ENCODE measurements at regions not wholly inside any gene's neighbourhood (a gene's known extent, or its start where the extent isn't known, plus 50 kb on each side); places are given as distances from the start of the nearest gene placed in this dataset.

- H3K36me3 ChIP-seq (ENCODE audit: insufficient read depth, low read length) = no peaks in the 10 kb centered on the region
- WGBS = 89% methylated on average over 3 of the region's 3 CpGs
- H3K27me3 ChIP-seq (ENCODE audit: insufficient read depth, low read length) = no peaks in the 10 kb centered on the region
Measured at GRCh38 chr12:70045036-70045435, 198.2 kb upstream of the CNOT2 start.

GRCh38 chr12:70045514-70045913 lies 197.7 kb upstream of the CNOT2 start:
- no peaks in the 10 kb centered on the region for H3K36me3 ChIP-seq (ENCODE audit: insufficient read depth, low read length)
- H3K27me3 ChIP-seq (ENCODE audit: insufficient read depth, low read length) = no peaks in the 10 kb centered on the region
- H3K9me3 ChIP-seq (ENCODE audit: insufficient read depth, low read depth, low read length) = no peaks in the 10 kb centered on the region
- WGBS = 77% methylated on average over 4 of the region's 4 CpGs
- H3K9ac ChIP-seq (ENCODE audit: low read depth, low read length) = no peak overlapping the region
- H3K4me1 ChIP-seq (ENCODE audit: insufficient read depth, low read length) = no peaks in the 10 kb centered on the region
- no peak overlapping the region for H3K27ac ChIP-seq (ENCODE audit: low read depth, low read length)
- no peak overlapping the region for H3K4me3 ChIP-seq (ENCODE audit: low read length)

More at GRCh38 chr12:70045036-70045435, 198.2 kb upstream of the CNOT2 start:
- H3K4me1 ChIP-seq (ENCODE audit: insufficient read depth, low read length) = no peaks in the 10 kb centered on the region
- H3K27ac ChIP-seq (ENCODE audit: low read depth, low read length) = no peak overlapping the region
- H3K9ac ChIP-seq (ENCODE audit: low read depth, low read length) = no peak overlapping the region
- H3K4me3 ChIP-seq (ENCODE audit: low read length) = no peak overlapping the region
- no peaks in the 10 kb centered on the region for H3K9me3 ChIP-seq (ENCODE audit: insufficient read depth, low read depth, low read length)

DNA sequence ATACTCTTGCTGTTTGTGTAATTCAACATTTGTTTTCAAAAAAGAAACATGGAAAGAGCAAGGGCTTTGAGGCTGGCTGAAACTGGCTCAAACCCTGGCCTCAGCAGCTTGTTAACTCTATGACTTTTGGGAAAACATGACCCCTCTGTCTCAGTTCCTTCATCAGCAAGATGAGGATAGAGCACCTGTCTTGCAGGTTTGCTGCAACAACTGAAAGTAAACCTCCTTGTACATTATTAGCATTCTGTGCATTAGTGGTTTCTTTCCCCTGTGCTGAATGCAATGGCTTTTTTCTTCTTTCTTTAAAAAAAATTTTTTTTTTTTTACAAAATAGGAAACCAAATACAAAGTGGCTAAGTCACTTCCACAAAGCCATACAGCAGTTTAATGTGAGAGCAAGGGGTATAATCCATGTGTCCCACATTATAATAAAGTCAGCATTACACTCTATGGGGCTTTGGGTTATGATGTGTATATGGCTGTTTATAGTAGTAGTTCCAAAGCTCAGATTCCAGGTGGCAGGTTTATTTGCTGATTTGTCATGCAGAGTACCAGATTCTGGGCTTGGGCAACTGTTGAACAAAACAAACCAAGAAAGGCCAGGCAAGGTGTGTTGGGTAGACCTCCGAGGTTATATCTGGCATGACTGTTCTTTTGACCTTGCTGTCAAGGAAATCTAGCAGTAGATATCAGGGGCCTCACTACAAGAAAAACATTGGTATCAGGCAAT lies 194.5 kb upstream of the CNOT2 start:
- Histone ChIP-seq H3K4me3 (ENCODE audit: low read length) (no peak overlapping the region), H3K36me3 (ENCODE audit: insufficient read depth, low read length) (no peaks in the 10 kb centered on the region), H3K4me1 (ENCODE audit: insufficient read depth, low read length) (0 out of 2 replicates have a peak, but pooled peaks cover 2% of the 10 kb centered on the region), H3K9me3 (ENCODE audit: insufficient read depth, low read depth, low read length) (no peaks in the 10 kb centered on the region), H3K27me3 (ENCODE audit: insufficient read depth, low read length) (no peaks in the 10 kb centered on the region), H3K27ac (ENCODE audit: low read depth, low read length) (no peak overlapping the region), H3K9ac (ENCODE audit: low read depth, low read length) (no peak overlapping the region)
- WGBS = 97% methylated on average over 1 of the region's 1 CpG

- H3K9me3 ChIP-seq (ENCODE audit: insufficient read depth, low read depth, low read length) = no peaks in the 10 kb centered on the region
Measured at GRCh38 chr12:70049596-70050360, 193.5 kb upstream of the CNOT2 start.

GRCh38 chr12:70052476-70052875 lies 190.8 kb upstream of the CNOT2 start:
- H3K9ac ChIP-seq (ENCODE audit: low read depth, low read length) = no peak overlapping the region
- H3K36me3 ChIP-seq (ENCODE audit: insufficient read depth, low read length) = no peaks in the 10 kb centered on the region
- no peaks in the 10 kb centered on the region for H3K27me3 ChIP-seq (ENCODE audit: insufficient read depth, low read length)
- WGBS = 94% methylated on average over 1 of the region's 1 CpG
- 0 out of 2 replicates have a peak, but pooled peaks cover 2% of the 10 kb centered on the region for H3K4me1 ChIP-seq (ENCODE audit: insufficient read depth, low read length)
- H3K4me3 ChIP-seq (ENCODE audit: low read length) = no peak overlapping the region
- no peak overlapping the region for H3K27ac ChIP-seq (ENCODE audit: low read depth, low read length)
- no peaks in the 10 kb centered on the region for H3K9me3 ChIP-seq (ENCODE audit: insufficient read depth, low read depth, low read length)

More at GRCh38 chr12:70049596-70050360, 193.5 kb upstream of the CNOT2 start:
- H3K4me1 ChIP-seq (ENCODE audit: insufficient read depth, low read length) = 0 out of 2 replicates have a peak, but pooled peaks cover 2% of the 10 kb centered on the region
- no peak overlapping the region for H3K4me3 ChIP-seq (ENCODE audit: low read length)
- H3K27me3 ChIP-seq (ENCODE audit: insufficient read depth, low read length) = no peaks in the 10 kb centered on the region
- H3K9ac ChIP-seq (ENCODE audit: low read depth, low read length) = no peak overlapping the region
- no peaks in the 10 kb centered on the region for H3K36me3 ChIP-seq (ENCODE audit: insufficient read depth, low read length)
- 85% methylated on average over 5 of the region's 5 CpGs for WGBS
- H3K27ac ChIP-seq (ENCODE audit: low read depth, low read length) = no peak overlapping the region

DNA sequence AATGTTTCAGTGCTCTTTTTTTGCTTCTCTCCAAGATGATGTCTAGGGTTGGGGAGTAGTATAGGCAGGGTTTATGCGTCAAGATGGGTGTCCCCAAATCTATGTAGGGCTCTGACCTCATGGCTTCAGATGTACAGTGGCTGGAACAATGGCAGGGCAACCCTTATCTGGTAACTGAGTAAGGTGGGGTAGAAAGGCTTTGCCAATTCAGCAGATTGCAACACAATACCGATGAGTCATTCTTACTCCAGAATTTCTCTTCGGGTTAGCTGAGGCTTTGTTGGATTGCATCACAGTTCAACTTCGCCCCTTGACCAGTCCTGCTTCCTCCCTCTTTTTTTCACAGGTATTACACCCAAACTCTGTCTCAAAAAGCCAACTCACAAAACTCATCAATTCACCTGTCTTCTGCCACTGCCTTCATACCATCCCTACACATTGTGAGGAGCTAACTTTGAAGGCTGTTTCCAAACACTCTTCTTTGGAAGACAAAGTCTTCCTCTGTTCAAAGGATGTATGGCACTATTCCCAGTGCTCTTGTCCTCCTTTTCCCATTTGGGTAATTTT lies 190.2 kb upstream of the CNOT2 start:
- WGBS = 74% methylated on average over 4 of the region's 4 CpGs
- Histone ChIP-seq H3K36me3 (ENCODE audit: insufficient read depth, low read length) (no peaks in the 10 kb centered on the region), H3K9me3 (ENCODE audit: insufficient read depth, low read depth, low read length) (no peaks in the 10 kb centered on the region), H3K27ac (ENCODE audit: low read depth, low read length) (no peak overlapping the region), H3K9ac (ENCODE audit: low read depth, low read length) (no peak overlapping the region), H3K27me3 (ENCODE audit: insufficient read depth, low read length) (no peaks in the 10 kb centered on the region), H3K4me3 (ENCODE audit: low read length) (no peak overlapping the region), H3K4me1 (ENCODE audit: insufficient read depth, low read length) (0 out of 2 replicates have a peak, but pooled peaks cover 2% of the 10 kb centered on the region)

- Histone ChIP-seq H3K9me3 (ENCODE audit: insufficient read depth, low read depth, low read length) (no peaks in the 10 kb centered on the region), H3K9ac (ENCODE audit: low read depth, low read length) (no peak overlapping the region), H3K27me3 (ENCODE audit: insufficient read depth, low read length) (no peaks in the 10 kb centered on the region), H3K4me1 (ENCODE audit: insufficient read depth, low read length) (no peaks in the 10 kb centered on the region), H3K36me3 (ENCODE audit: insufficient read depth, low read length) (no peaks in the 10 kb centered on the region), H3K4me3 (ENCODE audit: low read length) (no peak overlapping the region), H3K27ac (ENCODE audit: low read depth, low read length) (no peak overlapping the region)
- WGBS = 89% methylated on average over 1 of the region's 1 CpG
Measured at GRCh38 chr12:70059373-70059772, 183.9 kb upstream of the CNOT2 start.

GRCh38 chr12:70060634-70061033 lies 182.6 kb upstream of the CNOT2 start:
- H3K27ac ChIP-seq (ENCODE audit: low read depth, low read length) = no peak overlapping the region
- 98% methylated on average over 1 of the region's 1 CpG for WGBS
- H3K4me1 ChIP-seq (ENCODE audit: insufficient read depth, low read length) = no peaks in the 10 kb centered on the region

GRCh38 chr12:70068743-70069142 lies 174.5 kb upstream of the CNOT2 start:
- H3K27ac ChIP-seq (ENCODE audit: low read depth, low read length) = no peak overlapping the region
- H3K9ac ChIP-seq (ENCODE audit: low read depth, low read length) = no peak overlapping the region
- WGBS = 95% methylated on average over 2 of the region's 2 CpGs
- no peaks in the 10 kb centered on the region for H3K27me3 ChIP-seq (ENCODE audit: insufficient read depth, low read length)
- no peaks in the 10 kb centered on the region for H3K9me3 ChIP-seq (ENCODE audit: insufficient read depth, low read depth, low read length)
- H3K4me3 ChIP-seq (ENCODE audit: low read length) = no peak overlapping the region
- no peaks in the 10 kb centered on the region for H3K36me3 ChIP-seq (ENCODE audit: insufficient read depth, low read length)
- peaks cover 23% of the 10 kb centered on the region for H3K4me1 ChIP-seq (ENCODE audit: insufficient read depth, low read length)

More at GRCh38 chr12:70060634-70061033, 182.6 kb upstream of the CNOT2 start:
- no peaks in the 10 kb centered on the region for H3K9me3 ChIP-seq (ENCODE audit: insufficient read depth, low read depth, low read length)
- H3K36me3 ChIP-seq (ENCODE audit: insufficient read depth, low read length) = no peaks in the 10 kb centered on the region
- no peak overlapping the region for H3K4me3 ChIP-seq (ENCODE audit: low read length)
- no peak overlapping the region for H3K9ac ChIP-seq (ENCODE audit: low read depth, low read length)
- H3K27me3 ChIP-seq (ENCODE audit: insufficient read depth, low read length) = no peaks in the 10 kb centered on the region

DNA sequence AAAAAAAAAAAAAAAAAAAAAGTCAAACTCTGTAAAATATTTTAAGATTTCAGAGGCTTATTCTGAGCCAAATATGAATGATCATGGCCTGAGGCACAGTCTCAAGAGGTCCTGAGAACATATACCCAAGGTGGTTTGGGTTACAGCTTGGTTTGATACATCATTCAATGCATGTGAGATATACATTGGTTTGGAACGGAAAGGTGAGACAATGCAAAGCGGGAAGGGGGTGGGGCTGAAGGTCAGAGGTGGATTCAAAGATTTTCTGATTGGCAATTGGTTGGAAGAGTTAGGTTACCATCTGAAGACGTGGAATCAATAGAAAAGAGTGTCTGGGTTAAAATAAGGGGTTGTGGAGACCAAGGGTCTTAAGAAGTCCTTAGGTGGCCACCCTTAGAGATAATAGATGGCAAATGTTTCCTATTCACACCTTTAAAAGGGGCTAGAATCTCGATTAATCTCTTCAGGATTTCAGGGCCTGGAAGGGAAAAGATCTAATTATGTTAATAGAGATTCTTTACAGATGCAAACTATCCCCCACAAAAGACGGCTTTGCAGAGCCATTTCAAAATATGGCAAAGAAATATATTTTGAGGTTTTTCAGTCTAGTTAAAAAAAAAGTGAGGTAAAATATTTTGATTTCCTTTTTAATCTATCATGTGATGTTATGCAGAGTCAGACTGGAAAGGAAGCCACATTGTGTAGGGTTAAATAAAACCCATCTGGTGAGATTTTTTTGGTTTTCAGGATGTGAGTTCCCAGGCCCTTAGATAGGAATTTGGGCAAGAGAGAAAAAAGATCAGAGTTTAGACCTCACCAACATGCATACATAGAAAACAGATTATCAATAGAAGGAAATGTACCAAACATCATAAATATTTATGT lies 173.8 kb upstream of the CNOT2 start:
- H3K27me3 ChIP-seq (ENCODE audit: insufficient read depth, low read length) = no peaks in the 10 kb centered on the region
- no peaks in the 10 kb centered on the region for H3K36me3 ChIP-seq (ENCODE audit: insufficient read depth, low read length)
- peak overlapping the region; percentile 32; the same call in 1 of the 2 replicates for H3K27ac ChIP-seq (ENCODE audit: low read depth, low read length)
- no peak overlapping the region for H3K4me3 ChIP-seq (ENCODE audit: low read length)
- no peaks in the 10 kb centered on the region for H3K9me3 ChIP-seq (ENCODE audit: insufficient read depth, low read depth, low read length)
- H3K4me1 ChIP-seq (ENCODE audit: insufficient read depth, low read length) = peaks cover 27% of the 10 kb centered on the region
- no peak overlapping the region for H3K9ac ChIP-seq (ENCODE audit: low read depth, low read length)
- WGBS = 40% methylated on average over 3 of the region's 5 CpGs
